BE2C (cell line): ENCODE measurements at regions not wholly inside any gene's neighbourhood (a gene's known extent, or its start where the extent isn't known, plus 50 kb on each side); places are given as distances from the start of the nearest gene placed in this dataset.

Source experiments
- DNase-seq: peaks from one replicate; pipeline ENCODE4 v3.0.0-alpha.2; 2020
- H3K27me3 ChIP-seq: fragments of 250-450 bp; sonication (Bioruptor Pico); 2 replicates; pipeline ENCODE4 v1.5.1; 2020; ENCODE audit warnings: mild to moderate bottlenecking
- H3K36me3 ChIP-seq: fragments of 250-450 bp; sonication (Bioruptor Pico); 2 replicates; pipeline ENCODE4 v1.5.1; 2020; ENCODE audit warnings: mild to moderate bottlenecking
- H3K4me1 ChIP-seq: fragments of 250-450 bp; sonication (Bioruptor Pico); 2 replicates; pipeline ENCODE4 v1.5.1; 2020
- H3K4me3 ChIP-seq: 2 replicates; pipeline ENCODE4 v1.5.1; 2011; ENCODE audit warnings: low read depth, low read length
- H3K9me3 ChIP-seq: fragments of 250-450 bp; sonication (Bioruptor Pico); 2 replicates; pipeline ENCODE4 v1.5.1; 2020
- CTCF ChIP-seq: IDR thresholded peaks from 2 replicates; pipeline ENCODE4 v1.5.1; 2012; ENCODE audit warnings: mild to moderate bottlenecking, low read depth, low read length

GRCh38 chr12:124397807-124398577 lies 103.1 kb downstream of the RFLNA start:
- DNase-seq, result no peak
- Histone ChIP-seq H3K36me3 (peaks cover 60% of the 10 kb centered on the region), H3K27me3 (no peaks in the 10 kb centered on the region), H3K4me1 (peaks cover 45% of the 10 kb centered on the region), H3K9me3 (no peaks in the 10 kb centered on the region), H3K4me3 (no peak overlapping the region)
- no peak for TF ChIP-seq CTCF

GRCh38 chr12:124397399-124397679 lies 102.4 kb downstream of the RFLNA start:
- Histone ChIP-seq H3K9me3 (no peaks in the 10 kb centered on the region), H3K4me1 (peaks cover 48% of the 10 kb centered on the region), H3K4me3 (no peak overlapping the region), H3K27me3 (no peaks in the 10 kb centered on the region), H3K36me3 (peaks cover 60% of the 10 kb centered on the region)
- no peak for TF ChIP-seq CTCF
- peak; percentile 69 for DNase-seq

- no peak overlapping the region for H3K4me3 ChIP-seq
- H3K36me3 ChIP-seq, result peaks cover 55% of the 10 kb centered on the region
- peak; percentile 71 for DNase-seq
- peaks cover 54% of the 10 kb centered on the region for H3K4me1 ChIP-seq
- H3K27me3 ChIP-seq, result no peaks in the 10 kb centered on the region
- no peak for TF ChIP-seq CTCF
- H3K9me3 ChIP-seq, result no peaks in the 10 kb centered on the region
These were observed 101.9 kb downstream of the RFLNA start for GRCh38 chr12:124396544-124397398.

- Histone ChIP-seq H3K4me1 (peaks cover 56% of the 10 kb centered on the region), H3K9me3 (no peaks in the 10 kb centered on the region), H3K36me3 (peaks cover 50% of the 10 kb centered on the region), H3K27me3 (no peaks in the 10 kb centered on the region), H3K4me3 (no peak overlapping the region)
- TF ChIP-seq CTCF, result no peak
- peak; percentile 60 for DNase-seq
These were observed 101.1 kb downstream of the RFLNA start for GRCh38 chr12:124395986-124396385.

GRCh38 chr12:124395284-124395752 lies 100.4 kb downstream of the RFLNA start:
- DNase-seq, result peak; percentile 90

More at GRCh38 chr12:124395284-124395752, 100.4 kb downstream of the RFLNA start:
- peaks cover 56% of the 10 kb centered on the region for H3K4me1 ChIP-seq
- peak; percentile 45 for TF ChIP-seq CTCF
- H3K36me3 ChIP-seq, result peaks cover 48% of the 10 kb centered on the region
- no peak overlapping the region for H3K4me3 ChIP-seq
- H3K27me3 ChIP-seq, result no peaks in the 10 kb centered on the region
- no peaks in the 10 kb centered on the region for H3K9me3 ChIP-seq
